Osteocyte (in vitro differentiated cells): ENCODE measurements at regions not wholly inside any gene's neighbourhood (a gene's known extent, or its start where the extent isn't known, plus 50 kb on each side); places are given as distances from the start of the nearest gene placed in this dataset.

ENCODE experiments used
- DNase-seq: peaks from one replicate; pipeline ENCODE4 v3.0.0; 2021; ENCODE audit warnings: mixed read lengths; ENCODE audit not compliant: unreplicated experiment; ENCODE audit errors: extremely low spot score
- H3K27ac Mint-ChIP-seq: one replicate; pipeline ENCODE4 v1.8.0; 2021; ENCODE audit warnings: mild to moderate bottlenecking, mixed read lengths; ENCODE audit not compliant: unreplicated experiment
- H3K27me3 Mint-ChIP-seq: one replicate; pipeline ENCODE4 v1.8.0; 2021; ENCODE audit warnings: mixed read lengths; ENCODE audit not compliant: unreplicated experiment
- H3K36me3 Mint-ChIP-seq: one replicate; pipeline ENCODE4 v1.8.0; 2021; ENCODE audit warnings: mixed read lengths; ENCODE audit not compliant: unreplicated experiment
- H3K4me1 Mint-ChIP-seq: one replicate; pipeline ENCODE4 v1.8.0; 2021; ENCODE audit warnings: mixed read lengths; ENCODE audit not compliant: unreplicated experiment
- H3K4me3 Mint-ChIP-seq: one replicate; pipeline ENCODE4 v1.8.0; 2021; ENCODE audit warnings: mild to moderate bottlenecking, moderate library complexity, mixed read lengths; ENCODE audit not compliant: unreplicated experiment
- H3K9me3 Mint-ChIP-seq: one replicate; pipeline ENCODE4 v1.8.0; 2021; ENCODE audit warnings: mixed read lengths; ENCODE audit not compliant: unreplicated experiment
- TF ChIP-seq, protein P1 (sequence below): fragments of 200-600 bp; sonication (generic); IDR thresholded peaks from 2 replicates; pipeline ENCODE4 v1.5.0; 2021; ENCODE audit warnings: antibody characterized with exemption, mild to moderate bottlenecking, moderate library complexity

DNA sequence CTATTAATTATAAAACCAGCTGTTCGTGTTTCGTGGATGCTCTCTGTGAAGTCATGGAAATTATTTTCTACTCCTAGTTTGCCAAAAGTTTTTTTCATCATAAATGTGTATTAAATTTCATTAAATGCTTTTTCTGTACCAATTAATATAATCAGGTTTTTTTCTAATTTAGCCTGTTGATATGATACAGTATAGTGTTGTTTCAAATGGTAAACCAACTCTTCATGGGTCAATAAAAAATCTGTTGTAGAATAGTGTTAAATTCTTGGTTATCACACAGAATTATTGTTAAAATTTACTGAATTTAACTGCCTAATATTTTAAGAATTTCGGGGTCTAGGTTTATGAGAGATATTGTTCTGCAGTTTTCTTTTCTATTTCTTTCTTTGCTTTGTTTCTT, 505.9 kb upstream of the MANEA start:
- no peaks in the 10 kb centered on the region for H3K9me3 Mint-ChIP-seq
- H3K36me3 Mint-ChIP-seq, result no peaks in the 10 kb centered on the region
- H3K4me3 Mint-ChIP-seq, result no peak overlapping the region
- peaks cover 3% of the 10 kb centered on the region for H3K27me3 Mint-ChIP-seq
- H3K4me1 Mint-ChIP-seq, result no peaks in the 10 kb centered on the region
- TF ChIP-seq, protein P1, sequence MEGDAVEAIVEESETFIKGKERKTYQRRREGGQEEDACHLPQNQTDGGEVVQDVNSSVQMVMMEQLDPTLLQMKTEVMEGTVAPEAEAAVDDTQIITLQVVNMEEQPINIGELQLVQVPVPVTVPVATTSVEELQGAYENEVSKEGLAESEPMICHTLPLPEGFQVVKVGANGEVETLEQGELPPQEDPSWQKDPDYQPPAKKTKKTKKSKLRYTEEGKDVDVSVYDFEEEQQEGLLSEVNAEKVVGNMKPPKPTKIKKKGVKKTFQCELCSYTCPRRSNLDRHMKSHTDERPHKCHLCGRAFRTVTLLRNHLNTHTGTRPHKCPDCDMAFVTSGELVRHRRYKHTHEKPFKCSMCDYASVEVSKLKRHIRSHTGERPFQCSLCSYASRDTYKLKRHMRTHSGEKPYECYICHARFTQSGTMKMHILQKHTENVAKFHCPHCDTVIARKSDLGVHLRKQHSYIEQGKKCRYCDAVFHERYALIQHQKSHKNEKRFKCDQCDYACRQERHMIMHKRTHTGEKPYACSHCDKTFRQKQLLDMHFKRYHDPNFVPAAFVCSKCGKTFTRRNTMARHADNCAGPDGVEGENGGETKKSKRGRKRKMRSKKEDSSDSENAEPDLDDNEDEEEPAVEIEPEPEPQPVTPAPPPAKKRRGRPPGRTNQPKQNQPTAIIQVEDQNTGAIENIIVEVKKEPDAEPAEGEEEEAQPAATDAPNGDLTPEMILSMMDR, result no peak
- no peak for DNase-seq
- H3K27ac Mint-ChIP-seq, result no peak overlapping the region

DNA sequence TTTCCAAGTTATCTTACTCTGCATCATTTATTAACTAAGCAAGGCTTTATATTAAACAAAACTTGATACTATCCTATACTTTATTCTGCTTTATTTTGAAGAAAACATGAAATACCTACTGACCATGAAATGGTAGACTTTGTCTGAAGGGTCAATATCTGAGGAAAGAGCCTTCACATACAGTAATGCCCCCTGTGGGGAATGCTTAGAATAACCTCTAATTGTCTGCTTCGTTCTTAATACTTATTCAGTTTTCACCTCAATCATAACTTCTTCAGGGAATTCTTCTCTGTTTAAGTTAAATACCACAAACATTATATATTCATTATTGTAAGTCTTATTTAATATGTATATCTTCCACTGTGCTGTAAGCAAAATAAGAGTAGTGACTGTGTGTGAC, 498.9 kb upstream of the MANEA start:
- Mint-ChIP-seq H3K4me3 (no peak overlapping the region), H3K36me3 (no peaks in the 10 kb centered on the region), H3K27me3 (peaks cover 4% of the 10 kb centered on the region), H3K4me1 (no peaks in the 10 kb centered on the region), H3K9me3 (no peaks in the 10 kb centered on the region), H3K27ac (no peak overlapping the region)
- DNase-seq, result no peak
- TF ChIP-seq, protein P1, result no peak

DNA sequence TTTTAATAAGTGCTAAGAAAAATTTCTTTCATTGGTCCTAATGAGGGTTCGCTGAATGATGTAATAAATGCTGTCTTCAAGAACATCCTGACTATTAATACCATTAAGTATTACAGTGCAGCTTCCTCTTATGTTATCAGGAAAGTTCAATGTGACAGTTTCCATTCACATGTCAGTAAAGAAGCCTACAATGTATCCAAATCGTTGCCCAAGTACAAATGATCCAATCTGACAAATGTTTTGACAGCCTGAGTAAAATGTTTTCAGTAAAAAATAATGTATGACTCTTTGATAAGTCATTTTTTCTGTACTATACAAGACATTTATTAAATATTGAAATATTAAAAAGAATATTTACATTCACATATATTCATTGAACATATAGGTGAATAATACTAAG, 496.1 kb upstream of the MANEA start:
- H3K27ac Mint-ChIP-seq, result no peak overlapping the region
- H3K36me3 Mint-ChIP-seq, result no peaks in the 10 kb centered on the region
- TF ChIP-seq, protein P1, result no peak
- no peak for DNase-seq
- H3K9me3 Mint-ChIP-seq, result no peaks in the 10 kb centered on the region
- H3K27me3 Mint-ChIP-seq, result peaks cover 4% of the 10 kb centered on the region
- H3K4me1 Mint-ChIP-seq, result no peaks in the 10 kb centered on the region
- H3K4me3 Mint-ChIP-seq, result no peak overlapping the region

GRCh38 chr6:95081949-95082348, 495.4 kb upstream of the MANEA start:
- TF ChIP-seq, protein P1, result no peak
- H3K27me3 Mint-ChIP-seq, result peaks cover 4% of the 10 kb centered on the region
- no peak overlapping the region for H3K27ac Mint-ChIP-seq
- H3K4me3 Mint-ChIP-seq, result no peak overlapping the region
- DNase-seq, result no peak
- no peaks in the 10 kb centered on the region for H3K9me3 Mint-ChIP-seq
- no peaks in the 10 kb centered on the region for H3K4me1 Mint-ChIP-seq
- H3K36me3 Mint-ChIP-seq, result no peaks in the 10 kb centered on the region

DNA sequence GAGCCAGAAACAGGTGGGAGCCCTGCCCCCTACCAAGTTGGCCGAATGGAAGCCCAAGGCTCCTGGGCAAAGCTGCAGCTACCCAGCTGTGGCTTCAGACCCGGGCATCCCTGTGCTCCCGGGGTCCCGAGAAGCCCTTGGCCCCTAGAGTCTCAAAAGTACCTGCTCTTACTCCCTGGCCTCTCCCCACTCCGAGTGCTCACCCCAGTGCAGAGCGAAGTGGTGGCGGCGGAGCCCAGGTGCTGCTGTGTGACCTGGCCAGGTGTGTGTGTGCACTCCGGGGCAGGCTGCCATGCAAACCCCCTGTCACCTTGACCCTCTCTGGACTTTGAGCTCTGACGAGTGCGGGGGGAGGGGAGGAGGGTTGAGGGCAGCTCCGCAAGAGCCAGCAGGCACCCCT, 493.8 kb upstream of the MANEA start:
- peaks cover 4% of the 10 kb centered on the region for H3K27me3 Mint-ChIP-seq
- DNase-seq, result no peak
- no peak overlapping the region for H3K4me3 Mint-ChIP-seq
- no peaks in the 10 kb centered on the region for H3K36me3 Mint-ChIP-seq
- no peaks in the 10 kb centered on the region for H3K9me3 Mint-ChIP-seq
- TF ChIP-seq, protein P1, result no peak
- peaks cover 8% of the 10 kb centered on the region for H3K4me1 Mint-ChIP-seq
- no peak overlapping the region for H3K27ac Mint-ChIP-seq
